SK-MEL-5 (cell line): ENCODE measurements at regions not wholly inside any gene's neighbourhood (a gene's known extent, or its start where the extent isn't known, plus 50 kb on each side); places are given as distances from the start of the nearest gene placed in this dataset.
A peak's percentile ranks its signal among the peaks of the same experiment; 100 is the strongest.

Source experiments
- DNase-seq: peaks from one replicate; pipeline ENCODE4 v3.0.0-alpha.2; 2016; ENCODE audit warnings: low read depth, low spot score
- in situ Hi-C: cut with HindIII; loops from 2 replicates; pipeline ENCODE4 v1.10.0; 2016; ENCODE audit warnings: low sequenced_read_pairs, high pct_unique_total_duplicates, low pct_unique_long_range_greater_than_20kb

DNA sequence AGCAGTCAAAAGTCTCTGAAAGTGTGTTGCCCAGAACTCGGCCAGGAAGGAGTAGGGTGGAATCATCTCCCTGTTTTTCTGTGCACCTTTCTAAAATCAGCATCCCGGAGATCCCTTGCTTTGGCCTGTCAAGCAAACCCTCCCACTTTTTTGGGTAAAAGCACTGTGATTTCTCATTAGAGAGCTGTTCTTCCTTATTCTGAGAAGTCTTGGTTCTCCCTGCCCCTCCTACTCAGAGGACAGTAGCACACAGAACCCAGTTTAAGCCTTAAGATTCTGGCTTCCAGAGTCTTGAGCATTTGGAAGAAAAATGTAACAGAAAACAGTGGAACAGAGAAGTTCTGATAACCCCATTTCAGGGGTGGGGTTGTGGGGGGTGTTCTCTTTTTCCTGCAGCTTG is 52.6 kb upstream of the KATNAL1 start:
- in situ Hi-C loops, result no loop called here
- DNase-seq, result no peak

DNA sequence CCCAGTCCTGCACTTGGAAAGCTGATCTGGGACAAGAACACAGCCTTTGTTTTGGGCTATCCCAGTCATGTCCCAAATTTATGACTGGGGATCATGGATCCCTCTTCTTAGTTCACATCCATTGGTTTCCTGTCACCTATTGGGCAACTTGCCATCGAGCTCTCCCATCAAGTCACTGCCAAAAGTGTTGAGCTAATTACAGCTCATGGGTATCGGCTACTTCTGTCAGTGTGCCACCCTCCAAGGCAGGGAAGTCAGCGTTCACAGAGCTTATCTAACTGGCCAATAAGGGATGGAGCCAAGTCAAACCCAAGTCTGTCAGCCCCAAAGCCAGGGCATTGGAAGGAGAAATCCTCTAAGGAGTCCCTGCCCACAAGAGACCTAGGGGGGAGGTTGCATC is 53.2 kb upstream of the KATNAL1 start:
- in situ Hi-C loops, result no loop called here
- DNase-seq, result no peak

DNA sequence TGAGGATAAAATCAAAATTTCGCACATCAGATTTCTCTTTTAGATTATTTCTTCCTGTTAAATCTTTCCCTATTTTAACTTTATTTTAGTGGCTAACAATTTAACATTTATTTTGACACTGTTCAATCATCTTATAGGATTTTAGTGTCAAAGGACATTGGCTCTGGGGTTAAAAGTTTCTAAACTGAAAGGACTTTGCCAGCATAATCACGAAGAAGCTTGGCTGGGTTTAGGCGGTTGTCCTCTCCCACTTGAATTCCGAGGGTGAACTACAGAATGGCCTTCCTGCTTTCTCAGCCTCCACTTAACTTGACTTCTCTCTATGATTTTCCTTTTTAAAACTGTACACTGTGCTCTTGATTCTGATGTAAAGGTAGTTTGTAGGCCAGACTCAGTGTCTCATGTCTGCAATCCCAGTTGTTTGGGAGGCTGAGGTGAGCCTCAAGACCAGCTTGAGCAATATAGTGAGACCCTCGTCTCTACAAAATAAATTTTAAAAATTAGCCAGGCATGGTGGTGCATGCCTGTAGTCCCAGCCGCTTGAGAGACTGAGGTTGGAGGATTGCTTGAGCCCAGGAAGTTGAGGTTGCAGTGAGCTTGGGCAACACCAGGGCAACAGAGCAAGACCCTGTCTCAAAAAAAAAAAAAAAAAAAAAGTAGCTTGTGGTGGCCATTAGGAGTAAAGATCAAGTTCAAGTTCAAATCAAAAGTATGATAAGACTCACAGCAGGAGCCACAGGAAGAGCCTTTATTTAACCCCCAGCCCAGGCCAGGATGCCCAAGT is 54.8 kb upstream of the KATNAL1 start:
- no peak for DNase-seq
- in situ Hi-C loops, result no loop called here

DNA sequence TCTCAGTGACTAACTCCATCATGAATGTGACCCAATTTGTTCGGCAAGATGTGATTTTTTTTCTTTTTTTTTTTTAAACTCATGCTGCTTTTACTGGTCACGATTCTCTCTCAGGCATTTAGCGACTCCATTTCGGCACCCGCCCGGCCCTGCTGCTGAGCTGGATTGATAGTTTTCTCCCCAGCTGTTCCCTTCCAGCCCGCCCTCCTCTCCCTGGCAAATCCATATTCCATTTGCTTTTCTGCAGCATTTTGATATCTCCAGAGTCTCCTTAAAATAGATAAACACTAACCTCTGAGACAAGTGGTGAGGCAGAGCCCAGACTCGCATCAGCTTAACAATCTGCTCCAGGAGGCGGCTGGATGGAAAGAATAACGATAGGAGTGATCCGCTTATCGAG is 55.5 kb upstream of the KATNAL1 start:
- DNase-seq, result no peak
- in situ Hi-C loops, result no loop called here

DNA sequence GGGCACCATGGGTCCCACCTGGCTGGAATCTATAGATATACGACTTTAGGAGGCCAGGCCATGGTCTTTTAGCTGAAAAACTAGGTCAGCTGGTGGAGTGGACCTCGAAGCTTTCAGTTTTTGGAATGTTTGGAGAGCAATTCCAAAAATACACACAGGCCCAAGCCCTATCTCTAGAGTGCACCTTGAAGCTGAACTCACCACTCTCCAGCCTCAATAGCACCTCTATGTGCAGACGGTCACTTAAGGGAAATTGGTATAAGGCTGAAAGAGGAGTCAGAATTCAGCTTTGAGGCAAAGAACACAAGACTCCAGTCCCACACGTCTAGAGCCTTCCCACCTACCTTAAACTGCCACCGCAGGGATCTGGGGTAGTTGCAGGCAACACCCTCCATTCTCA is 56.4 kb upstream of the KATNAL1 start:
- DNase-seq, result no peak
- in situ Hi-C loops, result no loop called here

DNA sequence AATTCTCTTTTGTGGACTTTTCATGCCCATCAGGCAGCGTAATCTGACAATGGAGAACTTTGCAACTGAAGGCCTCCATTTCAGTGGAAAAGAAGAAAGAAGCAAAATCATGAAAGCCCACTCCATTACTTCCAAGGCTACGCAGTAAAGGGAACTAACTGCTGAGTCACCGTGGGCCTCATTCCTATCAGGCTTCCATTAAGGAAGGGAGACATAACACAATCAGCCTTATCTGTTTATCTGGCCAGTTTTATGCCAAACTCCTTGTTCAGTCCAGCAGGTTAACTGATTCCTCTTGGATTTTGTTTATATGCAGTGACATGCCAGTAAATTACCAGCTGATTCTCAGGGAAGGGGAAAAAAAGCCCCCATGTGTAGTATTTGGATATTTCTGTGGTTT is 56.8 kb upstream of the KATNAL1 start:
- in situ Hi-C loops, result no loop called here
- DNase-seq, result no peak

DNA sequence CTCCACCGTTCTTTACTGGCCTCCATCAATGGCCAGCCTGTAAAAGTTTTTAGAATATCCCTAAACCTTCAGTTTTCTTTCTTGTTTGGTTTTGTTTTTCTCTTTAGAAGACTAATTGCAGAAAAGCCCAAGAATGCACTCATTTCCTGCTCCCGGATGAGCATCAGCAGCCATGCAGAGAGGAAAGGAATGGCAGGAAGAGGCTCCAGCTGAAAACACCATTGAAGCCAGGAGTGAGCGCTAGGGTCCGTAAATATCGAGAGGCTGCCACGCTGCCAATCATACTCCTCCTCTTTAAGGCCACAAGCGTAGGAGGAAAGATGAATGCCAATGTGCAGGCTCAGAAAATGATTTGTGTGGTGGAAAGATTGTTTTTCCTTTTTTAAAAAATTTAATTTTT is 57.4 kb upstream of the UBE2L5 start:
- in situ Hi-C loops, result no loop called here
- DNase-seq, result no peak

DNA sequence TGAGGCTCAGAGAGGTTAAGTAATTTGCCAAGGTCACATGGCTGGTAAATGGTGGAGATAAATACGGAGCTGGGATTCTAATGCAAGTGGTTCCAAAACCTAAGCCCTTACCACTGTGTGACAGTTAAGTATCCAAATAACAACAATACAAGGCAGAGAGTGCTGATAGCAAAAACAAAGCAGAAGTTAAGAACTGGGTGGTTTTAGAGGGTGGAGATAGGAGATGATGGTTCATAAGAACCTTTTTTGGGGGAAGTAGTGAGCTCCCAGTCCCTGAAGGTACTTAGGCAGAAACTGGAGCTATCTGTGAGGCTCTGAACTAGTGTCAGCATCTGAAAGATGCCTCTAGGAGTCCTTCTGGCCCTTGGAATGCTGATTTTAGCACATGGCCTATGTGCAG is 56.2 kb upstream of the UBE2L5 start:
- in situ Hi-C loops, result no loop called here
- no peak for DNase-seq

DNA sequence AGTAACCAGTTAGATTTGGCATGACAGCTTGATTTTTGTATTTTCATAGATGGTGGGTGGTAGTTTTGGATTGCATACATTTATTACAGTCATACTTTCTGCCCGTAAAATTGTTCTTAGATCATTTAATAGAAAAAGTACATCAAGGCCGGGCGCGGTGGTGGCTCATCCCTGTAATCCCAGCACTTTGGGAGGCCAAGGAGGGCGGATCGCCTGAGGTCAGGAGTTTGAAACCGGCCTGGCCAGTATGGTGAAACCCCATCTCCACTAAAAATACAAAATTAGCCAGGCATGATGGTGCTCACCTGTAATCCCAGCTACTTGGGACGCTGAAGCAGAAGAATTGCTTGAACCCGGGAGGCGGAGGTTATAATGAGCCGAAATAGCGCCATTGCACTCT is 55.0 kb upstream of the UBE2L5 start:
- in situ Hi-C loops, result no loop called here
- DNase-seq, result no peak

DNA sequence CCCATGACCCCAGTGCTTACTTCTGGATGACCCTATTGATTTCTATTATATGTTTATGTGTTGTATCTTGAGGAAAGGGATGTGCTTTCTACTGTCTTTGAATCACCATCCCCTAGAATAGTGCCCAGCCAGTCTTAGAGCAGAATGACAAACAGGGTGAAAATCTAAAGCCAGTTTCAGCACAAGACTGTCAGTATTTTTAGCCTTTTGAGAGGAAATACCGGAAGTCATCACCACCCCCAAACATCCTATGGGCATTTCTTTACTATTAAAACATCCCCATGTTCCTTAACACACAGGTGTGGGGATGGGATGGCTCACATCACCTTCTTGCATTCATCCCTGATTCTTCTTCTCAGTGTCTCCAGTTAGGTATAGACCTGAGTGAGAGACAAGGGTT is 52.1 kb upstream of the UBE2L5 start:
- in situ Hi-C loops, result no loop called here

DNA sequence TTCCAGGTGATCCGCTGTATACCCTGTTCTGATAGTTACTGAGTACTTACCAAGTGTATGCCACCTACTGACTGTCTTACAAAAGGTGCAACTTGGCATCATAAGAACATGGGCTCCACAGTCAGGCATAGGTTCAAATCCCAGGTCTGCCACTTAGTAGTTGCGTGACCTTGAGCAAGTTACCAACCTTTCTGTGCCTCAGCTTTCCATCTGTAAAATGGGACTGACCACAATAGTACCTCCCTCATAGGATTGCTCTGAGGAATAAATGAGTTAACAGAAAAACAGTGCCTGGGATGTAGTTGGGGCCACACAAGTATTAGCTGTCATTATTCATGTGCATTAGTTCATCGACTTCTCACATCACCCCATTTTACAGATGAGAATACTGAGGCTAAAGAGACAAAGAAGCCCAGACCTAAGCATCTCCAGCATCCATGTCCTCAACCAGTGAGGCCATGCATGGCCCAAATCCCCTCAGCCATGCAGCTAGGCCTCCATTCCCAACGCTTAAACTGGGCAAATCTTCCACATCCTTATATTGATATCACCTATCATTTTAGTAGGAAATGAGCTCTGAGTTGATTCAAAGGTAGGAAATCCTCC is 51.3 kb upstream of the UBE2L5 start:
- in situ Hi-C loops, result no loop called here
- no peak for DNase-seq

More for the DNA sequence above, 52.1 kb upstream of the UBE2L5 start:
- no peak for DNase-seq

DNA sequence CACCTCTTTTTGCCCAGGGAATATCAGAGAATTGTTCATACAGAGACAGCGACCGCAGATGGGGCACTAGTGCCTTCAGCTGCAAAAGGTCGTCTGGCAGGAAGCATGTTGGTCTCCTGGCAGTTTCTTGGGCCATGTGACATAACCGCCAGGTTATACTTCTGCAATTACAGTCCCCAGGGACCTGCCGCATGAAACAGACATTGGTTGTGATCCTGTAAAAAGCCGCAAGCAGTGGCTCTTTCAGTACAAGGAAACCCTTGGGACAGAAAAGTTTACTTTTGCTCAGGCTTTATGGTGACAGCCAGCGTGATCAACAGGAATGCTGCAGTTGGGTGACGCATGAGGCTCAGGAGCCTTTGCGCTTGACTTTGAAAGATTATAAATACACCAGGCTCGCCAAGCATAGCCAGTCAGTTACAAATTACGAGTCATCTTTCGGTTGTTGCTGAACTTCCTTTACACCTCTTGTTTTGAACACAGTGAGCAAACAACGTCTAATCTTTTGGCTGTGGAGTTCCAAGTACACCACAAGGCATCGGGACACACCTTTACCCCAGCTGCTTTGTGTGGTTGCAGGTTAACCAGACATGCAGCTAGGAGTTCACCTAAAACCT is 50.5 kb upstream of the UBE2L5 start:
- in situ Hi-C loops, result no loop called here
- DNase-seq, result peak; percentile 55
